Endothelial cell (in vitro differentiated cells): ENCODE measurements at regions not wholly inside any gene's neighbourhood (a gene's known extent, or its start where the extent isn't known, plus 50 kb on each side); places are given as distances from the start of the nearest gene placed in this dataset.

Experiments used
- DNase-seq: peaks from one replicate; pipeline ENCODE4 v3.0.0; 2021; ENCODE audit warnings: low spot score
- H3K27ac Mint-ChIP-seq: one replicate; pipeline ENCODE4 v1.8.0; 2021; ENCODE audit warnings: mixed read lengths, inconsistent platforms; ENCODE audit not compliant: unreplicated experiment
- H3K27me3 Mint-ChIP-seq: one replicate; pipeline ENCODE4 v1.8.0; 2021; ENCODE audit warnings: mild to moderate bottlenecking, moderate library complexity, mixed read lengths, inconsistent platforms; ENCODE audit not compliant: unreplicated experiment
- H3K36me3 Mint-ChIP-seq: one replicate; pipeline ENCODE4 v1.8.0; 2021; ENCODE audit warnings: mild to moderate bottlenecking, low read depth, mixed read lengths, inconsistent platforms; ENCODE audit not compliant: unreplicated experiment
- H3K4me1 Mint-ChIP-seq: one replicate; pipeline ENCODE4 v1.8.0; 2021; ENCODE audit warnings: mild to moderate bottlenecking, mixed read lengths, inconsistent platforms; ENCODE audit not compliant: unreplicated experiment
- H3K4me3 Mint-ChIP-seq: one replicate; pipeline ENCODE4 v1.8.0; 2021; ENCODE audit warnings: mild to moderate bottlenecking, mixed read lengths, inconsistent platforms; ENCODE audit not compliant: unreplicated experiment
- H3K9me3 Mint-ChIP-seq: one replicate; pipeline ENCODE4 v1.8.0; 2021; ENCODE audit warnings: mixed read lengths, inconsistent platforms; ENCODE audit not compliant: unreplicated experiment
- TF ChIP-seq, protein P1 (sequence below): fragments of 200-600 bp; sonication (generic); IDR thresholded peaks from one replicate; pipeline ENCODE4 v1.5.0; 2021; ENCODE audit warnings: antibody characterized with exemption; ENCODE audit not compliant: unreplicated experiment

DNA sequence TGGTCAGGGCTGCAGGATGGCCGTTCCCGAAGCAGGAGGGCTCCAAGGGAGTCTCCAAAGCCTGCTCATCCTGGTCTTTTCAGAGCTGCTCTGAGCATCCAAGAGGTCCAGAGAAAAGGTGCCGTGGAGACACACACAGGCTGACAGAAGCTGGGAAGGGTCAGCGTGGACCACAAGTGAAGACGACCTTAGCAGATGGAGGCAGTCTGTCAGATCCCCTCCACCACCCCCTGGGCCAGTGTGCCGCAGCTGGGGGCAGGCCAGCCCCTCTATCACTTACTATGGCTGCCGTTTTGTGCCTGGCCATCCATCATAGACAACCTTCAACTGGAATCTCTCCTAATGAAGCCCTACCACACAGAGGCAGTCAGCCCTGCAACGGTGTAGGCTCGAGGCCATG is 335.1 kb upstream of the RGMA start:
- H3K36me3 Mint-ChIP-seq = no peaks in the 10 kb centered on the region
- TF ChIP-seq, protein P1, sequence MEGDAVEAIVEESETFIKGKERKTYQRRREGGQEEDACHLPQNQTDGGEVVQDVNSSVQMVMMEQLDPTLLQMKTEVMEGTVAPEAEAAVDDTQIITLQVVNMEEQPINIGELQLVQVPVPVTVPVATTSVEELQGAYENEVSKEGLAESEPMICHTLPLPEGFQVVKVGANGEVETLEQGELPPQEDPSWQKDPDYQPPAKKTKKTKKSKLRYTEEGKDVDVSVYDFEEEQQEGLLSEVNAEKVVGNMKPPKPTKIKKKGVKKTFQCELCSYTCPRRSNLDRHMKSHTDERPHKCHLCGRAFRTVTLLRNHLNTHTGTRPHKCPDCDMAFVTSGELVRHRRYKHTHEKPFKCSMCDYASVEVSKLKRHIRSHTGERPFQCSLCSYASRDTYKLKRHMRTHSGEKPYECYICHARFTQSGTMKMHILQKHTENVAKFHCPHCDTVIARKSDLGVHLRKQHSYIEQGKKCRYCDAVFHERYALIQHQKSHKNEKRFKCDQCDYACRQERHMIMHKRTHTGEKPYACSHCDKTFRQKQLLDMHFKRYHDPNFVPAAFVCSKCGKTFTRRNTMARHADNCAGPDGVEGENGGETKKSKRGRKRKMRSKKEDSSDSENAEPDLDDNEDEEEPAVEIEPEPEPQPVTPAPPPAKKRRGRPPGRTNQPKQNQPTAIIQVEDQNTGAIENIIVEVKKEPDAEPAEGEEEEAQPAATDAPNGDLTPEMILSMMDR = no peak
- no peak overlapping the region for H3K27ac Mint-ChIP-seq
- H3K27me3 Mint-ChIP-seq = peaks cover 1% of the 10 kb centered on the region
- H3K4me1 Mint-ChIP-seq = peaks cover 2% of the 10 kb centered on the region
- H3K9me3 Mint-ChIP-seq = no peaks in the 10 kb centered on the region
- DNase-seq = no peak
- no peak overlapping the region for H3K4me3 Mint-ChIP-seq

DNA sequence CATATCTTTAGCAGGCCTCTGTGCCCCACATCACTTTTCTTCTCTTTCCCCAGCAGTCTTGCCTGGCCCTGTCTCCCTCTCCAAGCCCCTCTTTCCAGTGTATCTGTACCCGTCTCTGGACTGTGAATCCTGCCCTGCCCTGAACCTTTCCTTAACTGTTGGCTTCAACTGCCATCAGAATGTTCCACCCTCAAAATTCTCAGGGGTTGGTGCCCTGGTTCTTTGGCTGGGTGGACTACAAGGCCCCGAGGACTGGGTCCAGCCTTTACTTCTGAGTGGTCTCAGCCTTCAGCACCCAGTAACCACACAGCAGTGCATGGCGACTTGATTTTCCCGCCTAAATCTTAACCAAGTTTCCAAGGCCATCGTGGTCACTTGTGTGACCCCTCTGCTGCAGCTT is 333.5 kb upstream of the RGMA start:
- Mint-ChIP-seq H3K4me1 (no peaks in the 10 kb centered on the region), H3K4me3 (no peak overlapping the region), H3K9me3 (no peaks in the 10 kb centered on the region), H3K27me3 (peaks cover 1% of the 10 kb centered on the region), H3K27ac (no peak overlapping the region), H3K36me3 (no peaks in the 10 kb centered on the region)
- TF ChIP-seq, protein P1 = no peak
- no peak for DNase-seq

DNA sequence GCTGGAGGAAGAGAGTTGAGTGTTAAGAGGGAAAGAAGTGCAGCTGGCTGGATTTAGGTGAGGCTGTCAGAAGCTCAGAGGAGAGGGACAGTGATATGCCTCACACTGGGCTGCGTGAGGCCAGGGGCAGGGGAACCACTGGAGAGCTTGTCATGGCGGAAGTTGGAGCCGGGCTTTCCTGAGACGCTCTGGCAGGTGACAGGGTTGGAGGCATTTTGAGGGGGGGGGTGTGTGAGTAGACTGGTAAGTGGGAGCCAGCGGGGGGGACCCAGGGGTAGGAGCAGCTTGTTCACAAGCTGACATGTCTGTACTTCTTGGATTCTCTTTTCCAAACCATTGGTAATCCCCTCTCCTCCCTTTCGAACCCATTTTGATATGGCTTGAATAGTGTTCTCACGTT is 331.5 kb upstream of the RGMA start:
- Mint-ChIP-seq H3K36me3 (no peaks in the 10 kb centered on the region), H3K4me3 (no peak overlapping the region)
- no peak for DNase-seq

GRCh38 chr15:93420050-93420452 is 331.0 kb upstream of the RGMA start:
- Mint-ChIP-seq H3K4me1 (no peaks in the 10 kb centered on the region), H3K36me3 (no peaks in the 10 kb centered on the region), H3K4me3 (no peak overlapping the region), H3K27ac (no peak overlapping the region), H3K9me3 (no peaks in the 10 kb centered on the region), H3K27me3 (peaks cover 1% of the 10 kb centered on the region)
- TF ChIP-seq, protein P1 = no peak
- DNase-seq = no peak

More for the DNA sequence above, 331.5 kb upstream of the RGMA start:
- no peaks in the 10 kb centered on the region for H3K9me3 Mint-ChIP-seq
- TF ChIP-seq, protein P1 = no peak
- H3K27ac Mint-ChIP-seq = no peak overlapping the region
- peaks cover 1% of the 10 kb centered on the region for H3K27me3 Mint-ChIP-seq
- no peaks in the 10 kb centered on the region for H3K4me1 Mint-ChIP-seq

DNA sequence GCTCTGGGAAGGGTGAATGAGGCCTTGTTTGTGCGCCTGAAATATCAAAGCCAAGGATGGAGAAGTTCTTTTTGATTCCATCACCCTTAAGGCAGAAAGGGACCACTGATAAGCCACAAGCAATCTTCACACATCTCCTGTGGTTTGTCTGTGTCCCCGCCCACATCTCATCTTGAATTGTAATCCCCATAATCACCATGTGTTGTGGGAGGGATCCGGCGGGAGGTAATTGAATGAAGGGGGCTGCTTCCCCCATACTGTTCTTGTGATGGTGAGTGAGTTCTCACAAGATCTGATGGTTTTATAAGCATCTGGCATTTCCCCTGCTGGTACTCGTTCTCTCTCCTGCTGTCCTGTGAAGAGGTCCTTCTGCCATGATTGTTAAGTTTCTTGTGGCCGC is 329.6 kb upstream of the RGMA start:
- H3K4me3 Mint-ChIP-seq = no peak overlapping the region
- peaks cover 1% of the 10 kb centered on the region for H3K27me3 Mint-ChIP-seq
- no peak for DNase-seq
- no peaks in the 10 kb centered on the region for H3K4me1 Mint-ChIP-seq
- no peaks in the 10 kb centered on the region for H3K36me3 Mint-ChIP-seq
- H3K27ac Mint-ChIP-seq = no peak overlapping the region
- TF ChIP-seq, protein P1 = no peak
- no peaks in the 10 kb centered on the region for H3K9me3 Mint-ChIP-seq
